Activated T-cell treated with anti-CD3 and anti-CD28 coated beads, Interleukin-2, amount 50 U/mL, for 72 hours (primary cell): ENCODE measurements at regions not wholly inside any gene's neighbourhood (a gene's known extent, or its start where the extent isn't known, plus 50 kb on each side); places are given as distances from the start of the nearest gene placed in this dataset.

Experiments used
- ATAC-seq, 2 donors: fragments of 150-1000 bp; cut with Tn5 transposase; replicated peaks in 1 of 2; 2 replicates each; pipeline ENCODE4 v1.10.0; 2021; ENCODE audit warnings: moderate library complexity in 2 of 2, mild to moderate bottlenecking in 1 of 2
- DNase-seq, 2 donors: peaks; one replicate each; pipeline ENCODE4 v3.0.0; 2021 to 2022; ENCODE audit warnings: mixed read lengths in 1 of 2
- H3K27ac Mint-ChIP-seq: one replicate; pipeline ENCODE4 v1.8.0; 2022; ENCODE audit warnings: mild to moderate bottlenecking, moderate library complexity, mixed read lengths
- H3K27me3 Mint-ChIP-seq: one replicate; pipeline ENCODE4 v1.8.0; 2022; ENCODE audit warnings: low read depth, mixed read lengths
- H3K36me3 Mint-ChIP-seq, 2 donors: one replicate each; pipeline ENCODE4 v1.8.0; 2022; ENCODE audit warnings: mixed read lengths in 2 of 2, mild to moderate bottlenecking in 1 of 2; ENCODE audit not compliant: insufficient read depth in 2 of 2
- H3K4me1 Mint-ChIP-seq: one replicate; pipeline ENCODE4 v1.8.0; 2022; ENCODE audit warnings: low read depth, mixed read lengths
- H3K4me3 Mint-ChIP-seq, 2 donors: one replicate each; pipeline ENCODE4 v1.8.0; 2022; ENCODE audit warnings: mild to moderate bottlenecking in 2 of 2, mixed read lengths in 2 of 2, moderate library complexity in 2 of 2
- H3K9me3 Mint-ChIP-seq, 2 donors: one replicate each; pipeline ENCODE4 v1.8.0; 2022; ENCODE audit warnings: mixed read lengths in 2 of 2

DNA sequence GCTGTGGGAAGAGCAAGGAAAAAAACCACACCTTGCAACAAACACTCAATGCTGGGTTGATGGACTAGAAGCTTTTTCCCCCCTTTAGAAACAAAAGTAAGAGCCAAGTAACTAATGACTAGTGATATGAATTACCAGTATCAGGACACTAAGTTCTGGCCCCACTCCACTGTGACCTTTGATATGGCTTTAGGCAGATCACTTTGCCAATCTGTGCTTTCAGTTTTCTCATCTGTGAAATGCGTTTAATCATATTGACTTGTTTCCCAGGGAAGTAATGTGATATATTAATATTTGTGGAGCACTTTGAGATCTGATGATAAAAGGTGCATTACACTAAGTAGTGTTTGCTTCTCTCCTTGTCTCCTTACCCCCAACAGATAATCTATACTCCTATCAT, 319.3 kb upstream of the SATB1 start:
- H3K27ac Mint-ChIP-seq: peak overlapping the region; percentile 95
- H3K4me3 Mint-ChIP-seq: peak overlapping the region; percentile 67 to 78
- ATAC-seq (no peak), DNase-seq (no peak)
- peaks cover 0 to 5% of the 10 kb centered on the region in 2 donors for H3K9me3 Mint-ChIP-seq
- peaks cover 94% of the 10 kb centered on the region for H3K4me1 Mint-ChIP-seq
- no peaks in the 10 kb centered on the region for H3K27me3 Mint-ChIP-seq
- peaks cover 11 to 13% of the 10 kb centered on the region in 2 donors for H3K36me3 Mint-ChIP-seq

- H3K36me3 Mint-ChIP-seq: peaks cover 11 to 13% of the 10 kb centered on the region in 2 donors
- peak overlapping the region; percentile 95 for H3K27ac Mint-ChIP-seq
- peak overlapping the region; percentile 67 to 78 for H3K4me3 Mint-ChIP-seq
- H3K4me1 Mint-ChIP-seq: peaks cover 94% of the 10 kb centered on the region
- H3K9me3 Mint-ChIP-seq: peaks cover 0 to 5% of the 10 kb centered on the region in 2 donors
- ATAC-seq (peak in 1 of 2 donors; percentile 12), DNase-seq (peak in 1 of 2 donors; percentile 40)
- H3K27me3 Mint-ChIP-seq: no peaks in the 10 kb centered on the region
Measured at GRCh38 chr3:18743761-18744160, 318.6 kb upstream of the SATB1 start.

DNA sequence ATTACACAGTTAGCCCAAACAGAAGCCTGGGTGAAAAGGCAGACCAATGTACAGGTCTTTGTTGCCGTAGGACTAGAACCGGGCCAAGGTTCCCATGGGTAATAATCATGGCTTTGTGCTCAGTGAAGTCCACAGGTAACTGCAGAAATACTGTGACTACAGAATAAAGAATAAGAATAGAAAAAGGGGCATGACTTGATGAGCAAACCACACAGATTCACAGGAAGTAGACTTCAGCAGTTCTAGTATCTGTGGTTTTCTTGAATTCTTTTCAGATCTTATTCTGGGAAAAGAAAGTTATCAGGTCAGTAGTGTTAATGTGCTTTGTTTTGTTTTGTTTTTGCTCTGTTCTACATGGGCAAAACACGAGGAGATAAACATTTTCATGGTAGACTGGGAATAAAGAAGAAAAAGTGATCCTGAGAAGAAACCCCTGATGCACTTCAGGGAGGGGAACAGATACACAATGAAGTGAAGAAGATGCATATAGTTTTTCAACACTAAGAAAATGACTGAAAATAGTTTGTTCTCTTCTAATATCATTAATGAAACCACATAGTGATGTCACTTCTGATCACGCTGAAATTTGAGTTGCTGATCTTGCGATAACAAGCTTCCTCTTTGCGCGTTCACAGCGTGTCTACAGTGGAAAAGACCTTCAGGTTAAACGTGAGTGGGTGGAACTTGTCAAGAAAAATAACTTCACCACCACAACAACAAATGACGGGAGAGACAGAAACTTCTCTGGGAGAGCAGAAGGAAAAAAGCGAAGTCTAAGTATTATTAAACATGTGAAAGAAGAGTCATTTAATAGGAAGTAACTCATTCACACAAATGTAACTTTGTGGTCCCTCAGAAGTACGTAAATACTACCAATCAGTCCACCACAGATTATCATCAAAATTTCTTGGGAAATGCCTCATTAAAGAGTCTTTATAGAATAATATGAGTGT, 315.8 kb upstream of the SATB1 start:
- Mint-ChIP-seq H3K9me3 (peaks cover 0 to 3% of the 10 kb centered on the region in 2 donors), H3K27ac (peak overlapping the region; percentile 100), H3K27me3 (no peaks in the 10 kb centered on the region), H3K4me1 (peaks cover 95% of the 10 kb centered on the region), H3K36me3 (peaks cover 10 to 13% of the 10 kb centered on the region in 2 donors), H3K4me3 (peak overlapping the region; percentile 83 to 86)
- DNase-seq (peak; percentile 62 to 75), ATAC-seq (peak; percentile 55)

DNA sequence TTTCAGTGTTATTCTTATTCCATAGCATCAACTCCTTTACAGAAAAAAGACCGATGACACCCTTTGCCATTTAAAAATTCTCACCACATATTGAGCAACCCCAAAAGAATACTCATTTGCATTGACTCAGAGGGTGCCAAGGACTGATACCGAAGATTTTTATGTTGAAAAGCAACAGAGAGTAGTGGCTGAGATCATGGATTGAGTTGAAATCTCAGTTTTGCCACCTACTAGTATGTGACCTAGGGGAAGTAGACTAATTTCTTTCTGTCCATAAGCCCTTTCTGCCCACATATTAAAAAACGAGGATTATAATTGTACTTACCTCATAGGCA, 313.9 kb upstream of the SATB1 start:
- ATAC-seq (peak; percentile 61), DNase-seq (peak; percentile 37 to 44)
- Mint-ChIP-seq H3K36me3 (peaks cover 10 to 11% of the 10 kb centered on the region in 2 donors), H3K4me3 (peak overlapping the region; percentile 83 to 86), H3K9me3 (no peaks in the 10 kb centered on the region), H3K4me1 (peaks cover 93% of the 10 kb centered on the region), H3K27me3 (no peaks in the 10 kb centered on the region), H3K27ac (peak overlapping the region; percentile 100)

- Mint-ChIP-seq H3K4me3 (peak overlapping the region; percentile 83 to 86), H3K4me1 (peaks cover 88% of the 10 kb centered on the region), H3K36me3 (peaks cover 10 to 11% of the 10 kb centered on the region in 2 donors), H3K27ac (peak overlapping the region; percentile 100), H3K27me3 (no peaks in the 10 kb centered on the region), H3K9me3 (no peaks in the 10 kb centered on the region)
- DNase-seq: no peak
- ATAC-seq: peak; percentile 29 to 30
Measured at GRCh38 chr3:18738393-18739098, 313.4 kb upstream of the SATB1 start.

GRCh38 chr3:18735005-18735404, 309.9 kb upstream of the SATB1 start:
- peaks cover 3 to 5% of the 10 kb centered on the region in 2 donors for H3K9me3 Mint-ChIP-seq
- peaks cover 12 to 14% of the 10 kb centered on the region in 2 donors for H3K36me3 Mint-ChIP-seq
- no peaks in the 10 kb centered on the region for H3K27me3 Mint-ChIP-seq
- no peak for ATAC-seq
- peak overlapping the region; percentile 82 for H3K27ac Mint-ChIP-seq
- no peak for DNase-seq
- H3K4me3 Mint-ChIP-seq: no peak overlapping the region
- H3K4me1 Mint-ChIP-seq: peaks cover 83% of the 10 kb centered on the region

DNA sequence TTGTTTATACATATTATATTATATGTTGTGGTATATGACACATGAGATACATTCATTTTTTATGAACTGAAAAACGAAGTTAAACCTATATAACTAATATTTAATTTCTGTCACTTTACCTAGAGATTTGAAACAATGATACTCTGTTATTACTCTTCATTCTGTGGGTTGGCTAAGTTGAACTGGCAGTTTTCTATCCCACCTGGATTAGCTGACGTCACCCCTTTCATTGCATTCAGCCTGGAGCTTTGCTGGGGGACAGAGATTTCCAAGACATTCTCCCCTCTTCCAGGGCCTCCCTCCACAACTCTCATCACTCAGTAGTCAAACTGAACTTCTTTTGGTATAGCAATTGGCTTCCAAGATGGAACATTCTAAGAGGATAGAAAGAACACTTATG, 309.2 kb upstream of the SATB1 start:
- ATAC-seq (no peak), DNase-seq (no peak)
- Mint-ChIP-seq H3K4me3 (no peak overlapping the region), H3K36me3 (peaks cover 12 to 14% of the 10 kb centered on the region in 2 donors), H3K27ac (peak overlapping the region; percentile 71), H3K9me3 (peaks cover 3 to 5% of the 10 kb centered on the region in 2 donors), H3K27me3 (no peaks in the 10 kb centered on the region), H3K4me1 (peaks cover 80% of the 10 kb centered on the region)

DNA sequence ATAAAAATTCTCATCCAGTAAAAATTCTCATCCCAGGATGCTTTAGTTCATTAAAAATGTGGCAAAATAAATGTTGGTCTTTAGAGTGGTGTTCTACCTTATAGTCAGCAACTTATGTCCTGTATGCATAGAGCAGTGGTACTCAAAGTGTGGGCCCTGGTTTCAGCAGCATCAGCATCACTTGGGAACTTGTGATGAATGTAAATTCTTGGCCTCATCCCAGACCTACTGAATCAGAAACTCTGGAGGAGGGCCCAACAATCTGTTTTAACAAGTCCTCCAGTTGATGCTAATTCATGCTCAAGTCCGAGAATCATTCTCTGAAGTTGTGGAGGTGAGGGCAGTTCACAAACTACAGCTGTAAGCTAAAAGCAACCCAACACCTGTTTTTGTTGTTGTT, 307.3 kb upstream of the SATB1 start:
- Mint-ChIP-seq H3K4me3 (no peak overlapping the region), H3K36me3 (peaks cover 13 to 15% of the 10 kb centered on the region in 2 donors), H3K27me3 (no peaks in the 10 kb centered on the region), H3K9me3 (peaks cover 3 to 5% of the 10 kb centered on the region in 2 donors), H3K4me1 (peaks cover 71% of the 10 kb centered on the region), H3K27ac (peak overlapping the region; percentile 55)
- peak in 1 of 2 donors; percentile 58 for ATAC-seq
- DNase-seq: no peak

GRCh38 chr3:18730491-18730890, 305.4 kb upstream of the SATB1 start:
- Mint-ChIP-seq H3K36me3 (peaks cover 12 to 15% of the 10 kb centered on the region in 2 donors), H3K4me1 (peaks cover 71% of the 10 kb centered on the region), H3K9me3 (peaks cover 3 to 5% of the 10 kb centered on the region in 2 donors), H3K4me3 (peak overlapping the region in 1 of 2 donors; percentile 11), H3K27me3 (no peaks in the 10 kb centered on the region), H3K27ac (peak overlapping the region; percentile 41)
- peak; percentile 34 to 39 for ATAC-seq
- no peak for DNase-seq

- Mint-ChIP-seq H3K27me3 (no peaks in the 10 kb centered on the region), H3K36me3 (peaks cover 12 to 15% of the 10 kb centered on the region in 2 donors), H3K9me3 (peaks cover 3 to 5% of the 10 kb centered on the region in 2 donors), H3K4me3 (no peak overlapping the region), H3K27ac (no peak overlapping the region), H3K4me1 (peaks cover 71% of the 10 kb centered on the region)
- DNase-seq (no peak), ATAC-seq (no peak)
Measured at GRCh38 chr3:18729671-18730070, 304.5 kb upstream of the SATB1 start.

- H3K4me3 Mint-ChIP-seq: peak overlapping the region; percentile 89 to 94
- peak; percentile 53 to 64 for DNase-seq
- ATAC-seq: peak; percentile 46 to 61
- H3K27ac Mint-ChIP-seq: peak overlapping the region; percentile 97
- H3K27me3 Mint-ChIP-seq: no peaks in the 10 kb centered on the region
- peaks cover 10 to 11% of the 10 kb centered on the region in 2 donors for H3K36me3 Mint-ChIP-seq
- H3K4me1 Mint-ChIP-seq: peaks cover 73% of the 10 kb centered on the region
- peaks cover 3 to 4% of the 10 kb centered on the region in 2 donors for H3K9me3 Mint-ChIP-seq
Measured at GRCh38 chr3:18725668-18726407, 300.7 kb upstream of the SATB1 start.

DNA sequence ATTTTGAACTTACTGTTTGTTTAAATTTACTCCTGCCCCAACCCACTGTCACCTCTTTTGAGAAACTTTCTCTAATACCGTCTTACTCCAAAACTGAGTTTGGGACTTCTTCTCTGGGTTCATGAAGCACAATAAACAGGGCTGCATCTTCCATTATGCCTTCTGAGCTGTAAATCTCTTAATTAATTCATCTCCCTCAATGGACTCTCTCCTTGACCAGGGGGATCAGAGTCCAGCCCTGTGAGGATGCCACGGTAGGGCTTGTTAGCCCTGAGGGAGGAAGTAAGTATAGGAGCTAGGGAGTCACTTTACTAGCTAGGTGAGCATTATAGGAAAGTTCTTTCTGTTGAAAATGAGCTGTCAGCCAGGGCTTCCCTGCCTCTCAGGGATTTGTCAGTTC, 299.3 kb upstream of the SATB1 start:
- no peaks in the 10 kb centered on the region for H3K27me3 Mint-ChIP-seq
- DNase-seq (no peak), ATAC-seq (peak; percentile 36 to 46)
- H3K27ac Mint-ChIP-seq: peak overlapping the region; percentile 97
- peak overlapping the region; percentile 89 to 94 for H3K4me3 Mint-ChIP-seq
- peaks cover 65% of the 10 kb centered on the region for H3K4me1 Mint-ChIP-seq
- peaks cover 0 to 1% of the 10 kb centered on the region in 2 donors for H3K9me3 Mint-ChIP-seq
- H3K36me3 Mint-ChIP-seq: peaks cover 11 to 14% of the 10 kb centered on the region in 2 donors
